Endothelial cell of umbilical vein (primary cell): ENCODE measurements at regions not wholly inside any gene's neighbourhood (a gene's known extent, or its start where the extent isn't known, plus 50 kb on each side); places are given as distances from the start of the nearest gene placed in this dataset.

ENCODE experiments used
- BruUV-seq: library from RNA; stranded (reverse); fragments of 400-500 nt; replicated peaks from 2 replicates; lab custom pipeline; 2021; lab: Mats Ljungman, UMichigan
- CTCF ChIA-PET: fragments of 300-600, 350-600 bp; sonication (Branson Sonifier 250); formaldehyde crosslinking; loops from one replicate; lab custom pipeline; 2021; ENCODE audit warnings: antibody characterized with exemption, inconsistent platforms; lab: Charles Lee
- POLR2A ChIA-PET: fragments of 300-600, 350-600 bp; sonication (Branson Sonifier 250); formaldehyde crosslinking; loops from one replicate; lab custom pipeline; 2021; ENCODE audit warnings: antibody characterized with exemption, inconsistent platforms; lab: Charles Lee
- DNase-seq: peaks from one replicate; pipeline ENCODE4 v3.0.0-alpha.2; 2011; ENCODE audit warnings: low read depth, low spot score
- FAIRE-seq: peaks from 2 replicates; lab custom pipeline; 2011; peaks lifted over from hg19 to GRCh38; lab: Jason Lieb, UNC
- H2AFZ ChIP-seq: 2 replicates; pipeline ENCODE4 v1.6.0; 2012; ENCODE audit warnings: low read depth, low read length, control low read depth, inconsistent platforms
- H3K27ac ChIP-seq: 2 replicates; pipeline ENCODE4 v1.5.1; 2011; ENCODE audit warnings: low read depth, mild to moderate bottlenecking, control low read depth, low read length, moderate library complexity; ENCODE audit not compliant: insufficient read depth
- H3K27me3 ChIP-seq, 2 experiments: 2 replicates each; pipeline versions ENCODE4 v1.6.0 to v1.6.1; 2011; ENCODE audit warnings: low read length in 2 of 2, mixed read lengths in 1 of 2; ENCODE audit not compliant: control insufficient read depth in 2 of 2, insufficient read depth in 2 of 2
- H3K36me3 ChIP-seq, 2 experiments: 2 replicates in 1 of 2; 3 replicates in 1 of 2; pipeline ENCODE4 v1.5.1; 2011; ENCODE audit warnings: low read length in 2 of 2, mild to moderate bottlenecking in 1 of 2, moderate library complexity in 1 of 2; ENCODE audit not compliant: control insufficient read depth in 2 of 2, insufficient read depth in 2 of 2; ENCODE audit errors: extremely low read depth in 1 of 2
- H3K4me1 ChIP-seq: 3 replicates; pipeline ENCODE4 v1.5.1; 2011; ENCODE audit warnings: mild to moderate bottlenecking, low read length; ENCODE audit not compliant: control insufficient read depth, insufficient read depth; ENCODE audit errors: extremely low read depth
- H3K4me2 ChIP-seq: 2 replicates; pipeline ENCODE4 v1.6.1; 2011; ENCODE audit warnings: low read length, control low read depth, mixed read lengths; ENCODE audit not compliant: insufficient read depth
- H3K4me3 ChIP-seq, 3 experiments: fragments of 200-600 bp in 1 of 3; sonication (generic), shearing (Covaris generic) in 1 of 3; replicated peaks in 1 of 3; 2 replicates each; pipeline ENCODE4 v1.5.1; 2011 to 2016; ENCODE audit warnings: control low read depth in 3 of 3, low read length in 3 of 3, mild to moderate bottlenecking in 2 of 3, inconsistent platforms in 1 of 3, low read depth in 1 of 3, moderate library complexity in 1 of 3; ENCODE audit not compliant: insufficient read depth in 1 of 3
- H3K79me2 ChIP-seq: 2 replicates; pipeline ENCODE4 v1.6.0; 2012; ENCODE audit warnings: low read length, inconsistent platforms; ENCODE audit not compliant: control insufficient read depth, insufficient read depth
- H3K9ac ChIP-seq: replicated peaks from 2 replicates; pipeline ENCODE3; 2011; ENCODE audit warnings: low read length, control low read depth; ENCODE audit not compliant: insufficient read depth; ENCODE audit errors: extremely low read depth
- H3K9me1 ChIP-seq: replicated peaks from 3 replicates; pipeline ENCODE4 v1.6.0; 2011; ENCODE audit warnings: mild to moderate bottlenecking, low read length; ENCODE audit not compliant: control insufficient read depth, insufficient read depth; ENCODE audit errors: extremely low read depth
- H3K9me3 ChIP-seq: replicated peaks from 2 replicates; pipeline ENCODE4 v1.5.1; 2012; ENCODE audit warnings: low read length, inconsistent platforms; ENCODE audit not compliant: control insufficient read depth, insufficient read depth
- H4K20me1 ChIP-seq: replicated peaks from 2 replicates; pipeline ENCODE3; 2011; ENCODE audit warnings: mild to moderate bottlenecking, low read length; ENCODE audit not compliant: control insufficient read depth, insufficient read depth; ENCODE audit errors: extremely low read depth
- CTCF ChIP-seq, 2 donors: IDR thresholded peaks; 1 replicate in 1 of 2; 2 replicates in 1 of 2; pipeline ENCODE4 v1.5.1; 2011; ENCODE audit warnings: low read length in 2 of 2, mild to moderate bottlenecking in 2 of 2, moderate library complexity in 2 of 2, control low read depth in 1 of 2, inconsistent platforms in 1 of 2, low read depth in 1 of 2; ENCODE audit not compliant: insufficient read depth in 1 of 2; ENCODE audit errors: extremely low read depth in 1 of 2
- EZH2 ChIP-seq: IDR thresholded peaks from 2 replicates; pipeline ENCODE4 v1.6.1; 2012; ENCODE audit warnings: borderline replicate concordance, low read depth, mild to moderate bottlenecking, moderate library complexity, low read length, inconsistent platforms; ENCODE audit not compliant: severe bottlenecking
- FOS ChIP-seq: IDR thresholded peaks from 2 replicates; pipeline ENCODE4 v1.6.1; 2011; ENCODE audit warnings: mild to moderate bottlenecking, low read length, moderate library complexity, borderline replicate concordance; ENCODE audit not compliant: insufficient read depth
- GATA2 ChIP-seq: IDR thresholded peaks from 2 replicates; pipeline ENCODE4 v1.7.0; 2011; ENCODE audit warnings: low read depth, mild to moderate bottlenecking, moderate library complexity, mixed read lengths, low read length; ENCODE audit not compliant: insufficient read length, insufficient read depth
- JUN ChIP-seq: IDR thresholded peaks from 2 replicates; pipeline ENCODE4 v1.6.1; 2011; ENCODE audit warnings: borderline replicate concordance, low read depth; ENCODE audit not compliant: insufficient read length, insufficient read depth
- MAX ChIP-seq: IDR thresholded peaks from 2 replicates; pipeline ENCODE4 v1.6.1; 2011; ENCODE audit not compliant: insufficient read depth, insufficient read length
- MYC ChIP-seq: IDR thresholded peaks from one replicate; pipeline ENCODE4 v1.6.1; 2011; ENCODE audit warnings: mild to moderate bottlenecking, low read depth, low read length
- POLR2A ChIP-seq: IDR thresholded peaks from 2 replicates; pipeline ENCODE4 v1.6.1; 2012; ENCODE audit warnings: low read depth, mild to moderate bottlenecking, control low read depth, low read length
- POLR2AphosphoS5 ChIP-seq: IDR thresholded peaks from 2 replicates; pipeline ENCODE4 v1.6.1; 2012; ENCODE audit warnings: low read depth, mild to moderate bottlenecking, control low read depth, low read length, moderate library complexity; ENCODE audit not compliant: insufficient read depth
- dilution Hi-C: fragments of 300-500 bp; cut with MboI; formaldehyde crosslinking; loops from one replicate; pipeline ENCODE4 v1.15.0; 2019; ENCODE audit warnings: low sequenced_read_pairs; ENCODE audit not compliant: extremely low pct_ligation_motif_present
- intact Hi-C: fragments of 100-400 bp; cut with micrococcal nuclease; formaldehyde crosslinking; loops from one replicate; pipeline ENCODE4 v1.10.0; 2022

- Histone ChIP-seq H3K4me3 (no peak overlapping the region), H3K9ac (no peak overlapping the region), H3K79me2 (no peaks in the 10 kb centered on the region), H3K4me1 (no peaks in the 10 kb centered on the region), H3K4me2 (no peak overlapping the region), H3K36me3 (no peaks in the 10 kb centered on the region), H3K9me3 (no peaks in the 10 kb centered on the region), H2AFZ (no peak overlapping the region), H3K27ac (no peak overlapping the region), H4K20me1 (no peaks in the 10 kb centered on the region), H3K9me1 (no peaks in the 10 kb centered on the region), H3K27me3 (no peaks in the 10 kb centered on the region)
- POLR2A ChIA-PET: no interaction called here
- no TSS peak for BruUV-seq
- dilution Hi-C loops (no loop called here), intact Hi-C loops (no loop called here)
- DNase-seq: no peak
- FAIRE-seq: no peak
- CTCF ChIA-PET: no interaction called here
- TF ChIP-seq GATA2 (no peak), EZH2 (no peak), MYC (no peak), FOS (no peak), JUN (no peak), MAX (no peak), POLR2A (no peak), POLR2AphosphoS5 (no peak), CTCF (IDR thresholded peaks at IDR 0.05; ENCODE audit: extremely low read depth in 1 of 2, insufficient read depth in 1 of 2, low read depth in 1 of 2, low read length in 2 of 2) (no peak)
Measured at GRCh38 chr6:119426619-119427018, 77.1 kb upstream of the MAN1A1 start.
